GM23248 (cell line): ENCODE measurements at regions not wholly inside any gene's neighbourhood (a gene's known extent, or its start where the extent isn't known, plus 50 kb on each side); places are given as distances from the start of the nearest gene placed in this dataset.

Source experiments
- DNase-seq: peaks from one replicate; pipeline ENCODE4 v3.0.0-alpha.2; 2015
- H2AFZ ChIP-seq: fragments of 200-600 bp; sonication (generic); 2 replicates; pipeline ENCODE4 v1.6.1; 2016; ENCODE audit warnings: antibody characterized with exemption
- H3F3A ChIP-seq: fragments of 200-600 bp; sonication (generic); 2 replicates; pipeline ENCODE4 v1.6.1; 2016; ENCODE audit warnings: mild to moderate bottlenecking, antibody characterized with exemption, mixed run types; ENCODE audit not compliant: insufficient read depth
- H3K27ac ChIP-seq: fragments of 200-600 bp; sonication (generic); 2 replicates; pipeline ENCODE4 v1.5.1; 2016; ENCODE audit warnings: mild to moderate bottlenecking
- H3K27me3 ChIP-seq: fragments of 200-600 bp; sonication (generic); replicated peaks from 2 replicates; pipeline ENCODE4 v1.6.1; 2016; ENCODE audit warnings: mild to moderate bottlenecking; ENCODE audit not compliant: insufficient read depth
- H3K36me3 ChIP-seq: fragments of 200-600 bp; sonication (generic); 2 replicates; pipeline ENCODE4 v1.6.1; 2016; ENCODE audit warnings: low read depth, mild to moderate bottlenecking
- H3K4me1 ChIP-seq: fragments of 200-600 bp; sonication (generic); 2 replicates; pipeline ENCODE4 v1.6.1; 2016; ENCODE audit warnings: mild to moderate bottlenecking; ENCODE audit not compliant: insufficient read depth
- H3K4me2 ChIP-seq: fragments of 200-600 bp; sonication (generic); one replicate; pipeline ENCODE4 v1.6.1; 2016; ENCODE audit warnings: mild to moderate bottlenecking; ENCODE audit not compliant: unreplicated experiment
- H3K4me3 ChIP-seq: fragments of 200-600 bp; sonication (generic); 2 replicates; pipeline ENCODE4 v1.5.1; 2016; ENCODE audit warnings: mild to moderate bottlenecking
- H3K79me2 ChIP-seq: fragments of 200-600 bp; sonication (generic); 2 replicates; pipeline ENCODE4 v1.6.1; 2016; ENCODE audit warnings: mild to moderate bottlenecking; ENCODE audit not compliant: insufficient read depth
- H3K9ac ChIP-seq: fragments of 200-600 bp; sonication (generic); 2 replicates; pipeline ENCODE4 v1.6.1; 2016; ENCODE audit warnings: mild to moderate bottlenecking
- H3K9me2 ChIP-seq: fragments of 200-600 bp; sonication (generic); 2 replicates; pipeline ENCODE4 v1.6.1; 2016; ENCODE audit warnings: mixed run types, mild to moderate bottlenecking, moderate library complexity; ENCODE audit not compliant: insufficient read depth
- H3K9me3 ChIP-seq: fragments of 200-600 bp; sonication (generic); one replicate; pipeline ENCODE4 v1.6.1; 2017; ENCODE audit warnings: low read depth
- H4K20me1 ChIP-seq: fragments of 200-600 bp; sonication (generic); 2 replicates; pipeline ENCODE4 v1.6.0; 2016; ENCODE audit not compliant: insufficient read depth
- EZH2 ChIP-seq: fragments of 200-600 bp; sonication (generic); IDR thresholded peaks from 2 replicates; pipeline ENCODE4 v1.6.1; 2018; ENCODE audit warnings: antibody characterized with exemption, mild to moderate bottlenecking; ENCODE audit not compliant: insufficient read depth, poor library complexity, severe bottlenecking
- EZH2phosphoT487 ChIP-seq: fragments of 200-600 bp; sonication (generic); IDR thresholded peaks from 2 replicates; pipeline ENCODE4 v1.6.1; 2018; ENCODE audit warnings: antibody characterized with exemption, moderate library complexity, mild to moderate bottlenecking, low read depth; ENCODE audit not compliant: insufficient read depth
- WGBS, 2 experiments: methylation state at CpG; one replicate each; pipeline ENCODE4 v1.1.6; 2015 to 2017; ENCODE audit warnings: low lambda C conversion rate in 2 of 2, low coverage in 1 of 2; ENCODE audit errors: missing lambda C conversion rate in 2 of 2; 5-methylcytosine and 5-hydroxymethylcytosine counted together
- in situ Hi-C: fragments of 300-500 bp; cut with MboI; formaldehyde crosslinking; loops from 2 replicates; pipeline ENCODE4 v1.15.0; 2020

- no peaks in the 10 kb centered on the region for H3F3A ChIP-seq
- no peaks in the 10 kb centered on the region for H3K79me2 ChIP-seq
- H3K9ac ChIP-seq: no peak overlapping the region
- no peaks in the 10 kb centered on the region for H4K20me1 ChIP-seq
- no peak overlapping the region for H2AFZ ChIP-seq
- DNase-seq: no peak
- in situ Hi-C loops: no loop called here
- H3K27me3 ChIP-seq: no peaks in the 10 kb centered on the region; the same call in 1 of the 2 replicates
- H3K9me2 ChIP-seq: no peaks in the 10 kb centered on the region
- WGBS, 2 experiments: 36 to 54% methylated on average over 2 of the region's 2 CpGs
- H3K4me3 ChIP-seq: no peak overlapping the region
- no peaks in the 10 kb centered on the region for H3K9me3 ChIP-seq
- no peak overlapping the region for H3K27ac ChIP-seq
- H3K36me3 ChIP-seq: no peaks in the 10 kb centered on the region
- H3K4me2 ChIP-seq: no peak overlapping the region
- H3K4me1 ChIP-seq: no peaks in the 10 kb centered on the region
- no peak for TF ChIP-seq EZH2
Measured at GRCh38 chr3:22907796-22908195, 295.3 kb upstream of the UBE2E2 start.

DNA sequence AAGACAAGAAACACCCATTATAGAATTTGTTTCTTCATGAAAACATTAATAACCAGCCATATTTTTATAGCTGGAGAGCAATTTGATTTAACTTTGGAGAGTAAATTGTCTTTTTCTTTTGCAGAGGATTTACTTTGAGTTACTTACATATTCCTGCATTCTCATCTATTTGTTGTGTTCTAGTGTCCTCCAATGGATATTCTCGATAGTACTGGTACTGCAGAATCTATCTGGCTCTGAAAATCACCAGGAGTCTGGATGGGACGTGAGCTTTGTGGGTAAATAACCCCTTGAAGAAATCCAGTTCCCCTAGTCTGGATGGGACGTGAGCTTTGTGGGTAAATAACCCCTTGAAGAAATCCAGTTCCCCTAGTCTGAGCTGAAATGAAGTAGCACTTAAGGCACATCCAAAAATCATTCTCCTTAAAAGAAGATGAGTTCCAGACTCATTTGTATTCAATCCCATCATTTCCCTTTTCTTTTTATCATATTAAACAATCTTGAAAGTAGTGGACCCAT lies 294.1 kb upstream of the UBE2E2 start:
- TF ChIP-seq EZH2: no peak
- TF ChIP-seq EZH2phosphoT487: no peak
- Histone ChIP-seq H3K27me3 (no peaks in the 10 kb centered on the region; the same call in 1 of the 2 replicates), H2AFZ (no peak overlapping the region), H3K4me1 (no peaks in the 10 kb centered on the region), H4K20me1 (no peaks in the 10 kb centered on the region), H3K27ac (no peak overlapping the region), H3K36me3 (no peaks in the 10 kb centered on the region), H3K4me3 (no peak overlapping the region), H3F3A (no peaks in the 10 kb centered on the region), H3K9me3 (no peaks in the 10 kb centered on the region), H3K9me2 (no peaks in the 10 kb centered on the region), H3K4me2 (no peak overlapping the region), H3K9ac (no peak overlapping the region), H3K79me2 (no peaks in the 10 kb centered on the region)
- 5 to 7% methylated on average over 3 of the region's 3 CpGs for WGBS, 2 experiments
- no peak for DNase-seq
- in situ Hi-C loops: no loop called here

- Histone ChIP-seq H4K20me1 (no peaks in the 10 kb centered on the region), H3F3A (no peaks in the 10 kb centered on the region), H2AFZ (no peak overlapping the region), H3K4me2 (no peak overlapping the region), H3K79me2 (no peaks in the 10 kb centered on the region), H3K9ac (no peak overlapping the region), H3K4me1 (no peaks in the 10 kb centered on the region), H3K27ac (no peak overlapping the region), H3K9me3 (no peaks in the 10 kb centered on the region), H3K36me3 (no peaks in the 10 kb centered on the region), H3K9me2 (no peaks in the 10 kb centered on the region), H3K4me3 (no peak overlapping the region), H3K27me3 (no peaks in the 10 kb centered on the region)
- in situ Hi-C loops: no loop called here
- no peak for DNase-seq
- TF ChIP-seq EZH2: no peak
- no peak for TF ChIP-seq EZH2phosphoT487
- WGBS, 2 experiments: 10 to 14% methylated on average over 2 of the region's 2 CpGs
Measured at GRCh38 chr3:22916933-22917332, 286.2 kb upstream of the UBE2E2 start.

DNA sequence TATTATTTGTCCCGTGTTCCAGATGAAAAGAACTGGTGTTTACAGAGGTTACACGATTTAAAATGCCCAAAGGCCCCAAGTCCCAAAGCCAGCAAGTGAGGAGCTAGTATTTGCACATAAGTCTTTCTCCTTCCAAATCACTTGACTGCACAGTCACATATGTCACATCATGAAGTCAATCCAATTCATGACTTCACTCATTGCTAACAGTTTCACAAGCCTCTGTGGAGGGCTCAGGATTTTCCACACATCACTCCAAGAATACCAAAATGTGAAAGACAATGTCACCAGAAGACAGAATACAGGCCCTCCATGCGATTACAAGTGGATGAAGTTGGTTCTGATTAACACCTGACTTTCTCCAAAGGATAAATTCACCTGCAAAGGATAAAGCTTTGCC lies 283.1 kb upstream of the UBE2E2 start:
- Histone ChIP-seq H3K36me3 (no peaks in the 10 kb centered on the region), H3K9me3 (no peaks in the 10 kb centered on the region), H3K4me1 (no peaks in the 10 kb centered on the region), H4K20me1 (no peaks in the 10 kb centered on the region), H3K9ac (no peak overlapping the region), H3K27ac (no peak overlapping the region), H3K9me2 (no peaks in the 10 kb centered on the region), H3K79me2 (no peaks in the 10 kb centered on the region), H3K27me3 (no peaks in the 10 kb centered on the region), H3K4me3 (no peak overlapping the region), H3K4me2 (no peak overlapping the region), H2AFZ (no peak overlapping the region), H3F3A (no peaks in the 10 kb centered on the region)
- in situ Hi-C loops: no loop called here
- DNase-seq: no peak
- no peak for TF ChIP-seq EZH2phosphoT487
- no peak for TF ChIP-seq EZH2
- WGBS, 2 experiments: 14 to 21% methylated on average over 3 of the region's 3 CpGs

DNA sequence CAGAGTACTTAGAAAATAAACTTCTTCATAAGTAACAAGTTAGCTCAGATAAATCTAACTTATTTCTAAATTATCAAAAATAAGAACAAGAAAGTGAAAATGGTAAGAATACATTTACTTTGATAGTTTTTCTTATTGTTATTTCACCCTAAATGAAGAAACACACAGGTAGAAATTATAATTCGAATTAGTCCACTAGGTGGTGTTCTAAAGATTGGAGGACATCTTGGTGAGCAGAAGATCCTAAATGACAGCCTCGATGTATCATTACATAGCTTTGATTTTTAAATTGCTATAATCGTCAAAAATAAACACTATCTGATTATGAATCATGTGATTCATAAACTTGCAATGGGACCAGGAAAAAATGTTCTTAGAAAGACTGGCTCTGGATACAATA lies 280.8 kb upstream of the UBE2E2 start:
- no peak overlapping the region for H3K4me2 ChIP-seq
- no peaks in the 10 kb centered on the region for H3K9me3 ChIP-seq
- WGBS, 2 experiments: 5 to 9% methylated on average over 3 of the region's 3 CpGs
- TF ChIP-seq EZH2 (no peak), EZH2phosphoT487 (no peak)
- no peak overlapping the region for H3K4me3 ChIP-seq
- H2AFZ ChIP-seq: no peak overlapping the region
- no peaks in the 10 kb centered on the region for H3K79me2 ChIP-seq
- H3K9me2 ChIP-seq: no peaks in the 10 kb centered on the region
- H3K9ac ChIP-seq: no peak overlapping the region
- H4K20me1 ChIP-seq: no peaks in the 10 kb centered on the region
- DNase-seq: peak; percentile 23
- H3K27me3 ChIP-seq: no peaks in the 10 kb centered on the region; the same call in 1 of the 2 replicates
- H3K27ac ChIP-seq: no peak overlapping the region
- H3K36me3 ChIP-seq: no peaks in the 10 kb centered on the region
- no peaks in the 10 kb centered on the region for H3K4me1 ChIP-seq
- no peaks in the 10 kb centered on the region for H3F3A ChIP-seq
- in situ Hi-C loops: no loop called here
